ENCODE measurements at regions not wholly inside any gene's neighbourhood (a gene's known extent, or its start where the extent isn't known, plus 50 kb on each side); places are given as distances from the start of the nearest gene placed in this dataset.

DNA sequence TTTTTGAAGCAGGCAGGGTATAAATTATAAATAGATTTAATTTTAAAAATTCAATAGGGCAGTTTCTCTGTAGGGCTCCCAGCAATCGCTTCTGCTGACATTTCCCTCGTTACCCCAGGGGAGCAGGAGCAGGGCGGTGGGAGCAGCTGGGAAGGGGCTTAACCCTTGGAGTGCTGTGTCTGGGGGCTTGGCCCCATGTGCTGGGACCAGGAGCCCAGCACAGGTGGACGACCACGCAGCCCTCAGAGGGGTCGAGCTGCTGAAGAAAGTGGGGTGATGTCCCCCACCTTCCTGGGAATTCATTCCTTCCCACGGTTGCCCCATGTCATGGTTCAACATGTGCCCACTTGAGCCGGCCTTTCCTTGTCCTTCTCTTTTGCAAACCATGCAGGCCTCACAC, 67.5 kb upstream of the STX16 start:
- H3K36me3 ChIP-seq (ENCODE audit: control insufficient read depth, insufficient read depth, low read length): no peaks in the 10 kb centered on the region
- H3K27me3 ChIP-seq (ENCODE audit: control insufficient read depth, insufficient read depth, low read length): peaks cover 2% of the 10 kb centered on the region
- no peak for DNase-seq (ENCODE audit: low read depth)
- no peak overlapping the region for H3K4me3 ChIP-seq (ENCODE audit: low read depth, low read length)
- no peak for FAIRE-seq
- TF ChIP-seq, protein P1, sequence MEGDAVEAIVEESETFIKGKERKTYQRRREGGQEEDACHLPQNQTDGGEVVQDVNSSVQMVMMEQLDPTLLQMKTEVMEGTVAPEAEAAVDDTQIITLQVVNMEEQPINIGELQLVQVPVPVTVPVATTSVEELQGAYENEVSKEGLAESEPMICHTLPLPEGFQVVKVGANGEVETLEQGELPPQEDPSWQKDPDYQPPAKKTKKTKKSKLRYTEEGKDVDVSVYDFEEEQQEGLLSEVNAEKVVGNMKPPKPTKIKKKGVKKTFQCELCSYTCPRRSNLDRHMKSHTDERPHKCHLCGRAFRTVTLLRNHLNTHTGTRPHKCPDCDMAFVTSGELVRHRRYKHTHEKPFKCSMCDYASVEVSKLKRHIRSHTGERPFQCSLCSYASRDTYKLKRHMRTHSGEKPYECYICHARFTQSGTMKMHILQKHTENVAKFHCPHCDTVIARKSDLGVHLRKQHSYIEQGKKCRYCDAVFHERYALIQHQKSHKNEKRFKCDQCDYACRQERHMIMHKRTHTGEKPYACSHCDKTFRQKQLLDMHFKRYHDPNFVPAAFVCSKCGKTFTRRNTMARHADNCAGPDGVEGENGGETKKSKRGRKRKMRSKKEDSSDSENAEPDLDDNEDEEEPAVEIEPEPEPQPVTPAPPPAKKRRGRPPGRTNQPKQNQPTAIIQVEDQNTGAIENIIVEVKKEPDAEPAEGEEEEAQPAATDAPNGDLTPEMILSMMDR (IDR thresholded peaks at IDR 0.05; ENCODE audit: insufficient read depth, low read length, severe bottlenecking): no peak

DNA sequence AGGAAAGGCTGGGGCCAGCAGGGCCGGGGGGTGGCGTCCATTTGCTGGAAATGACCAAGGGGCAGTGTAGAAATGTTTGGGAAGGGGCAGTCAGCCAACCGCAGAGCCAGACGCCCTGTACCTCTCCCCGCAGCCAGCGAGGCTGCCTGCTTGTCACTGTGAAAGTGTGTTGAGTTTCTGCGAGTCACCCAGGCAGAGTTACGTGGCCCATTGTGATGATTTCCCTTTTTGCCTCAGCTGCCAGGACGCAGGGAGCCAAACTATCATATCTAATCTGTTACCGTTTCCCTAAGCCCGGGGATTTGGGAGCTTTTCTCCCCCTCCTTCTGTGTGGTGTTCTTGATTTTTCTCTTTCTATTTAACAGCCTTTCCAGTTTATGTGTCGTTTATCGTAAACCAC, 67.9 kb upstream of the STX16 start:
- peak; percentile 7 for DNase-seq (ENCODE audit: low read depth)
- TF ChIP-seq, protein P1 (IDR thresholded peaks at IDR 0.05; ENCODE audit: insufficient read depth, low read length, severe bottlenecking): no peak
- no peak for FAIRE-seq
- H3K4me3 ChIP-seq (ENCODE audit: low read depth, low read length): no peak overlapping the region
- no peaks in the 10 kb centered on the region for H3K36me3 ChIP-seq (ENCODE audit: control insufficient read depth, insufficient read depth, low read length)
- H3K27me3 ChIP-seq (ENCODE audit: control insufficient read depth, insufficient read depth, low read length): peaks cover 2% of the 10 kb centered on the region

DNA sequence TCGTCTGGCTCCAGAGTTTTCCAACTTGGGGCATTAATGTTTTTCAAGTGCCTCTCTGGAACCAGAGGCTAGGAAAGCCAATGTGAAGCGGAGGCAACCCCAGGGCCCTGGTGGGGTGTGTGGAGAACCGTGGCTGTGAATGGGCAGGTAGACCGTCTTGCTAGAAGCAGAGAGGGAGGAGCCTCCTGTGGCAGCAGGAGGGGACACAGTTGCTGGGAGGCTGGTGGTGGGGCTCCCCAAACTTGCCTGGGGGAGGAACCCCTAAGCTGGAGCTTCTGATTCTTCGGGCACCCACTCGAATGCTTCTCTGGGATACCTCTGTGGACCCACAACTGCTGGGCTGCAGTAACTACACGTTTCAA, 65.3 kb upstream of the APCDD1L start:
- DNase-seq (ENCODE audit: low read depth): no peak
- Histone ChIP-seq H3K27me3 (ENCODE audit: control insufficient read depth, insufficient read depth, low read length) (peaks cover 2% of the 10 kb centered on the region), H3K4me3 (ENCODE audit: low read depth, low read length) (no peak overlapping the region), H3K36me3 (ENCODE audit: control insufficient read depth, insufficient read depth, low read length) (no peaks in the 10 kb centered on the region)
- FAIRE-seq: no peak
- TF ChIP-seq, protein P1 (IDR thresholded peaks at IDR 0.05; ENCODE audit: insufficient read depth, low read length, severe bottlenecking): no peak

DNA sequence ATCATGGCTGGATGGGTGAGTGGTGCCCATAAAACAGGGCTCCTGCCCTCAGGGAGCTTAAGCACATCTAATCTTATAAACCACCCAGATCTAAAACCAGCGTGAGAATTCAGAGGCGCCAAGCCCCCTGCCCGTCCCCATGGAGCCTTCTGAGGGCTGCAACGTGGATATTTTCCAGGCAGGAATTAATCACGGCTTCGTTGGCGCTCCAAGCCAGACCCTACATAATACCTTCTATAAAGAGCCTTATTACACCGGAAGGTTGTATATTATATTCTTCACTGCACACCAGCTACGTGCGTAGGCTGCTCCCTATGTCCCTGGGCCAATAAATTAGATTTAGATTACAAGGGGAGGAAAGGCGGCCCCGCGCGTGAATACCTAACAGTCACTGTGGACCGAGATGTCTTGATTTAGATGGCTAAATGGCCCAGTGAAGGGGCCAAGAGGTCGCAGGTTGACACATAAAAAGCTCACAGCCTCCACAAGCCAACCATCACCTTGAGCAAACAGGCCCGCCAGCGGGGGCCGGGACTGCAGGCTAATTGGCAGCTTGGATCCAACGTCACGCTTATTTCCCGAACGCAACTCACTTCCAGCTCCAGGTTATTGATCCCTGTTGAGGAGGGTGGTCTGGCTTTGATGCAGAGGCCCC, 64.7 kb upstream of the APCDD1L start:
- H3K36me3 ChIP-seq (ENCODE audit: control insufficient read depth, insufficient read depth, low read length): no peaks in the 10 kb centered on the region
- FAIRE-seq (no peak), DNase-seq (ENCODE audit: low read depth) (no peak)
- TF ChIP-seq, protein P1 (IDR thresholded peaks at IDR 0.05; ENCODE audit: insufficient read depth, low read length, severe bottlenecking): no peak
- H3K4me3 ChIP-seq (ENCODE audit: low read depth, low read length): no peak overlapping the region
- H3K27me3 ChIP-seq (ENCODE audit: control insufficient read depth, insufficient read depth, low read length): peaks cover 2% of the 10 kb centered on the region

DNA sequence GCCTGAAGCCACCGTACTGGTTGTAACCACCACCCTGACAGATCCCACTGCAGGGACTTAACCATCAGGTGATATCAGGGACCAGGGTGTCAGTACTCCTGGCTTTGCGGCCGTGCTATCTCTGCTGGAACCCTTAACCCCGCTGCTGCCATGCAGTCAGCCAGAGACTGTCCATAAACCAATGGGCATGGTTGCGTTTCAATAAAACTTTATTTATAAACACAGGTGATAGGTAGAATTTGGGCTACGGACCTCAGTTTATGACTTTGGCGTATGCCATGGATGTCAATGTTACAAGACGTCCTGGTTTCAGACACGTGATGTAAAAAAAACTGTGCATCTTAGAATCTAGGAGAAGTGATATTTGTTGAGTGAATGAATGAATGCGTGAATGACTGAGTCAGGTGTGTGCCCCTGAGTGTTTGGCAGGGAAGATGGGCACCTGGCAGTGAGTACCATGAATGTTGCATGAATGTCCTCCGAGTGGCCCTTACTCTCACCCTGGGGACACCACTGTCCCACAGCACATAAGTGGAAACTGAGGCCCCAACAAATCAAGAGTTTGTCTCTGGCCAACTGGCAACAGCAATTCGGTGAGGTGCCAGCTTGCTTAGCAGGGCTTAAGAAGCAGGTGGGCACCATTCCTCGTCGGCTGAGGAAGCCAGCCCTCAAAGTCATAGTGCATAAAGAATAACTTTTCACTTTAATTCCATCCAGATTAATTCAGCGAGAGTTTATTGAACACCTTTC, 64.0 kb upstream of the APCDD1L start:
- no peak overlapping the region for H3K4me3 ChIP-seq (ENCODE audit: low read depth, low read length)
- peaks cover 2% of the 10 kb centered on the region for H3K27me3 ChIP-seq (ENCODE audit: control insufficient read depth, insufficient read depth, low read length)
- FAIRE-seq: peak; percentile 66
- TF ChIP-seq, protein P1 (IDR thresholded peaks at IDR 0.05; ENCODE audit: insufficient read depth, low read length, severe bottlenecking): no peak
- H3K36me3 ChIP-seq (ENCODE audit: control insufficient read depth, insufficient read depth, low read length): no peaks in the 10 kb centered on the region
- DNase-seq (ENCODE audit: low read depth): no peak

Data from bronchial epithelial cell (primary cell).